CD4-positive, alpha-beta T cell treated with Interleukin-4 for 1 hour (primary cell): ENCODE measurements at regions not wholly inside any gene's neighbourhood (a gene's known extent, or its start where the extent isn't known, plus 50 kb on each side); places are given as distances from the start of the nearest gene placed in this dataset.

Experiments used
- DNase-seq, 2 donors: peaks; one replicate each; pipeline ENCODE4 v3.0.0-alpha.2; 2020 to 2022

DNA sequence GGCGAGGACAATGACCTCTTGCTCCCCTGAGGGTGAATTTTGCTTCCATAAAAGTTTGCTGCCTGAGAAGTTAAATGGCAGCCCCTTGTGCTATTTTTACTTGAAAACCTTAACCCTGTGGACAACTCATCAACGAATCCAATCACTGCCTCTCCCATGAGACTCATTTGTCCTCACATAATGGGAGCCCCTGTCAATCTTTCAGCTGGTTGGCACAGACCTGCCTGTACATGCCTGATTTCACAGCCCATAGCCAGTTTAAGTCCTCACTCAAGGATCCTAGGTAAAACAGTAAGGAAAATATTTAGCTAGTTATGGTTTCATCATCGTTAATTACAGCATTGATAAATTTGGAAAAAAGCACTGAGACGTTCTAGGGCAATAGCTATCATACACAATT, 207.4 kb downstream of the NHLRC3 start:
- DNase-seq: no peak

DNA sequence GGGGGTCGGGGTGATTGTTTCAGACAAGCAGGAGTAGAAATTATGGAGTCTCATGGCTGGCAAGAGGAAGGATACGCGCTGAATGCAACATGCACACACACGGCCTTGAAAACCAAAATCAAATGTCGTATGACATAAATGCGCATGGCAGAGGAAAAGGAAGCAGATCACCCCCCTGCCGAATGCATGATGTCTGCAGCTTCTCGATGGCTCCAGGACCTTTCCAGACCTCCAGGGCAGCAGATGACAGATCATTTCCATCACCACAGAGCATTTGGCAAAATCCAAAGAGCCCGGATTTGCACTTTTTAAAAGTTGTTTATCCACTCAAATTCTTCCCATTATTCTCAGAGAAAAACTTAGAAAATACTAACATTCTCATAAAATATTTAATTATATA, 211.7 kb downstream of the NHLRC3 start:
- no peak for DNase-seq

DNA sequence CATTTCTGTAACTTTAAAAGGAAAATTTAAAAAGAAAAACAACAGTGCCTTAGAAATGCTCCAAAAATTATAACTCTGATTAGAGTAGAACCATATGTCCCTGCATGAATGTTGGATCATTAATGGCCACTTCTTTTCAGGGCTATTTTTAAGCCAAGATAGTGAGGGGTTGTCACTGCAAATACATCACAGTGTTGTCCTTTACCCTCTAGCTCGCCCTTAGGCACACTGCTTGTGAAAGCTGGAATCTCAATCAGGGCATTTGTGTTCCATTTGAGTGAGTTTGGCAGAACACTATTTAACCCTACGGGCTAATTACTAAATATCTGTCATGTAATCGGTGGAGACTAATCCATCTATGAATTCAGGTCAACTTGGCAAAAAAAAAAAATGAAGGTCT, 212.2 kb downstream of the NHLRC3 start:
- DNase-seq: no peak

DNA sequence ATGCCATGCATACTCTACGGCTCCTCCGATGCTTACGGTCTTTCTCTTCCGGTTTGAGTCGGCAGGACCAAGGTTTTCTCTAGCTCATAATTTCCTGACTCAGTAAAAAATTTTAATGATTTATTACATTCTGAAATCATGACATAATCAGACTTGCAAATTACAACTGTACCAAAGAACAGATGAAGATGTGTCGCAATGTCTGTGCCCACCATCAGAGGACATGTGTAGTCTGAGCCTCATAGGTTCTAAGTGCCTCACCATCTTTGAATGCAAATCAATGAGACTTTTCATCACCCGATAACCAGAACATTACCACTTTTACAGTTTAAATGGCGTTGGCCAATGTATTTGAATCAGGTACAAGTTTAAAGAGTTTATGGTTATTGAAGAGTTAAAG, 213.1 kb downstream of the NHLRC3 start:
- no peak for DNase-seq

DNA sequence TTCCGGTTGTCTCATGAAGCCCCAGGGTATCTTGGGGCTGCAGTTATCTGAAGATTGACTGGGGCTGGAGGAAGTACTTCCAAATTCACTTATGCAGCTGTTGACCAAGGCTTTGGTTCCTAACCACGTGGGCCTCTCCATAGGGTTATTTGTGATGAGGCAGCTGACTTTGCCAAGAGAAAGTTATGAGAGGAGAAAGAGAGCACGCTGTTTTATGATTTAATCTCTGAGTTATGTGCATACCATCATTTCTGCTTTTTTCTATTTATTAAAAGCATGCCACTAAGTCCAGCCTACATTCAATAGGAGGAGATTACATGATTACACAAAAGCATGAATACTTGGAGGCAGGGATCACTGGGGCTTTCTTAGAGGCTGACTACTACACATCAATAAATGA, 215.5 kb downstream of the NHLRC3 start:
- DNase-seq: no peak

DNA sequence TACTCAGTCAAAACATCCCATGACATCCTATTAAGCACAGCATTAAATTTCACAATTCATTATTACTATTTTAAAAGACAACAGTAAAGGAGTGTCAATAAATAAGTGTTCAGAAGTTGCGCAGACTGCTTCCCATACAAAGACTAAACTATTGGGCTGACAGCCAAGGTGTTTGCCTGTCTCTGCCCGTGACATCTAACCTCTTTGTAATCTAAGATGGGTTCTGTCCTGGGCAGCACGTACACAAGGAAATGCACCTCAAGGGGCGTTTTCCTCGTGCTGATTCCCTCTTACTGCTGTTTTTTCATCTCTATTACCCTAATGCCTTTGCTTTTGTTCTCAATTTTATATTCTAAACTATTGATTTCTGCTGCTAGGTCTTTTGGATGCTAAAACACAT, 216.3 kb downstream of the NHLRC3 start:
- DNase-seq: no peak

DNA sequence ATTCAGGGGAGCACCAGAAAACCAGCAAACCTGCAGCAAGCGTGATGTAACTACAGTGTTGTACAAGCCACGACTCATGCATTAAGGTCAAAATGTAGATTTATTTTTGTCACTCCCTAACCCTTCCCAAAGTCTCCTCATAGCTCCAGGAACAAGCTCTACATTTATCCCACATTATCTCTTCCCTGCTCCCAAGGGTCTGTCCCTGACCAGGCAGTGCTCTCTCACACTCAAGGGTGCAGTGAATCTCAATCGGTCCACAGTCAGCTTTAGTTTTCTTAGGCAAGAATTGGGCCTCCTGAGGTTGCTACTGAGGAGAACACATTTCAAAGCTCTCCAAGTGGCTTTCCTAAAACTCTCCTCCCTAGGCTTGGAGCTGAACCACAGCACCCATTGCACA, 219.4 kb downstream of the NHLRC3 start:
- no peak for DNase-seq

DNA sequence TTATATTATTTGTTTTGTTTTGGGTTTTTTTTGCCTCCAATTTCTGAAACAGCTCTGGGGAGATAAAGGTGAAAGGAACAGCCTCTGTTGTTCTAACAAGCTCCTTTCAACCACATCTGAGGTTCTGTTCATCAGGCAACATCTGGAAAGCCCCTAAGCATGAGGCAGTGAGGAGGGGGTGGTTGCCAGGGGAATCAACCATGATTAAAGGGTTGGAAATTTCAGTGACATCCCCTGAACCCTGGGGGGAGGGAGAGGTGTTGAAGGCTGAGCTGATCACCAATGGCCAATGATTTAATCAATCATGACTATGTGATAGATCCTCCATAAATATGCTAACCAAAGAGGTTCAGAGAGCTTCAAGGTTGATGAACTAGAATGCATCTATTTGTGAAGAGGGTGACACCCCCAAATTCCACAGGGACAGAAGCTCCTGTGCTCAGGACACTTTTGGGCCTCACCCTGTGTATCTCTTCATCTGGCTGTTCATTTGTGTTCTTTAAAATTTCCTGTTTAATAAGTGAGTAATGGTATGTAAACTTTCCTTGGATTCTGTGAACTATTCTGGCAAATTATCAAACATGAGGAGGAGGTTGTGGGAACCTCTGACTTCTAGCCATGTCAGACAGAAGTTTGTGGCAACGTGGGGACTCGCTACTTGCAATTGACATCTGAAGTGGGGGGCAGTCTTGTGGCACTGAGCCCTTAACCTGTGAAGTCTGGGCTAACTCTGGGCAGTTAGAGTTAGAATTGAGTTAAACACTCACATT, 221.3 kb downstream of the NHLRC3 start:
- peak in 1 of 2 donors; percentile 2 for DNase-seq

DNA sequence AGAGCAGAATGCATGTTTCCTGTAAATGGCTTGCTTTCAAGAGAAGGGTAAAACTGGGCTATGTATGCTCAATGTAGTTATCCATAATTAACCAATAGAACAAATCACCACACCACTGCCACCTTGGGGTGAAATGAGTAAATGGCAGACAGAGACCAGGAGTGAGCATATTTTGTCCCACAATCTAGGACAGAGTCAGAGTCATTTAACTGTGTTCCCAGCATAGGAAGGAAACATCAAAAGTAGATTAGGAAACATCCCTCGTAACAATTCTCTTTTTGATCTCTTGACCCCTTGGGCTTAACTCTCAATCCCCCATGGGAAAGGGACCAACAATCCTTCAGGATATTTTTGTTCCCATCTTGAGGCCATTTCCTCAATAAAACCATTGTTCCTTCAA, 224.8 kb downstream of the NHLRC3 start:
- peak in 1 of 2 donors; percentile 27 for DNase-seq

DNA sequence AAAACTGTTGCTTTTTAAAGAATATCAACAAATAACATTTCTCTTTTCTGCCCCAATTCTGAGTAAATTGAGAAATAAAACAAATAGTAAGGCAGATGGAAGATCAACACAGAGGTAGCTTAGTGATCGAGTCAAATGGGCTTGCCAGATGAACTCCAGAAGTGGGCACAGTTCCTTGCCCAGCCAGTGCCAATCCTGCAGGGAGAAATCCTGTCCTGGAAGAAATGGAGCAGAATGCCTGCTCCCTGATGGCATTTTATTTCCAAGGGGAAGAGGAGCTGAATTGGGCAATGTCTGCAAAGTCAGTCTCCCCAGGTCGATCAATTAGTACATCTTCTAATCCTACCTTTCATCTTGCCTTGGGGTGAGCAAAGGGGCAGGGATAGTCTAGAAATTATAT, 225.3 kb downstream of the NHLRC3 start:
- no peak for DNase-seq

DNA sequence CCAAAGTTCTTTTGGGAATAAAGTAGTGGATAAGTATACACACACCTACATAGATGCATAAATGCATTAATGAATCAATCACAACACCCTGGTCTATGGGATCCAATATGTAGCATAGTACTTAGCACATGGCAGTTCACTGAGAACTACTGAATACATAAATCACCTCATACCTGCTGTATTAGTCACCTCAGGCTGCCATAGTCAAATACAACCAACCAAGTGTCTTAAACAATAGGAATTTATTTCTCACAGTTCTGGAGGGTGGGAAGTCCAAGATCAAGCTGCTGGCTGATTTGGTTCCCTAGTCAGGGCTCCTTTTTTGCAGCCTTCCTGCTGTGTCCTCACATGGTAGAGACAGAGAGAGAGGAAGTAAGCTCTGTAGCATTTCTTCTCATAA, 228.2 kb downstream of the NHLRC3 start:
- DNase-seq: no peak

DNA sequence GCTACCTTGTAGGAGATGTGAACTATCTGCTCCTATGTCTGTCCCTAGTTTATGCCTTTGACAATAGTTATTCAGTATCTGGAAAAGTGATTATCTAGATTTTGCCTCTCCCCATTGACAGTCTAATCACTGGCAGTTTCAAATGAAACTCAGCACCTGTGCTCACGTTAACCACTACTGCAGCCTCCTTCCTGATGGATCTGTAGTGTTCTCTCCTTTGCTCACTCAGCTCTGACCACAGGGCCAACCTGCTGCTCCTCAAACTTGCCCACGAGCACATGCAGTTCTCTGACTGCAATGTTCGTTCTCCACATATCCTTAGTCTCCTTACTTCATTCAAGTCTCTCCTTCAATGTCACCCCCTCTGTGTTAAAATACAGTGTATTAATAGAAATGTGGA, 230.1 kb downstream of the NHLRC3 start:
- DNase-seq: no peak

DNA sequence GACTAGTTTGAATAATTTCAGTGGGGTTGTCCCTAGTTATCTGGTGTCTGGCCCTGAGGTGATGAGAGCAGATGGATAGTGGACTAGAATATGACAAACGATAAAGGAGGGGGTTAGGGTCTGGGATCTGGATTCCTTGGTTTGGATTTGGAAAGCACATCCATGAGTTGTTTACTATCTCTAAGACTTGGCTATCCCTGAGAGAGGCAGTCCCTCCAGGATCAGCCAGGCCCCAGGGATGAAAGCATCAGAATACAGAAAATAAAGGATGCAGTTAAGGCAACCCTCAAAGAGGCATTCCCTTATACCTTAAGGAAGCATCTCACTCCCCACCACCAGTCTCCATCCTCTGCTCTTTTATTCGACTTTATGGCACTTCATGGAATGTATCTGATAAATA, 230.7 kb downstream of the NHLRC3 start:
- no peak for DNase-seq

DNA sequence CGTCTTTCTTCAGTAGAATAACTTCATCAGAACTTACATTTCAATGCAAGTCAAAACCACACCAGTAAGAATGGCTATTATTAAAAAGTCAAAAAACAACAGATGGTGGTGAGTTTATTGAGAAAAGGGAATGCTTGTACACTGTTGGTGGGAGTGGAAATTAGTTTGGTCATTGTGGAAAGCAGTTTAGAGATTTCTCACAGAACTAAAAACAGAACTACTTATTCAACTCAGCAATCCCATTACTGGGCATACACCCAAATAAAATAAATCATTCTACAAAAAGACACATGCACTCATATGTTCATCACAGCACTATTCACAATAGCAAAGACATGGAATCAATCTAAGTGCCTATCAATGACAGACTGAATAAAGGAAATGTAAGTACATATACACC, 231.2 kb downstream of the NHLRC3 start:
- DNase-seq: no peak

DNA sequence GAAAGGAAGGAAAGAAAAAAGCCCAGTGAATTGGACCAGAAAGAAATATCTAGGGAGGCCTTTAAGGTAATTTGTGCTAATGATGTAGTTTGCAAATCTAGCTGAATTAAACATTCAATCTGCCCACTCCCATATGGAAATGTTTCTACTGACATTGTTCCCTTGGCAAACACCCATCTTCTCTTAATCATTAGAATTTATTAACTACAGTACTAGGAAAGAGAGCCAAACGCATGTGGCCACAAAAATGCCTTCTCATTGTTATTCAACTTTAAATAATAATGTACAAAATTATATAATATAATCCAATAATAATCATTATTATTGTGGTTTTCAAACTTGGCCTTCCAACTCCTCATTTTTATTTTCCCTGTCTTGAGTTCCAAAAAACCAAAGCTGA, 234.7 kb downstream of the NHLRC3 start:
- DNase-seq: no peak

DNA sequence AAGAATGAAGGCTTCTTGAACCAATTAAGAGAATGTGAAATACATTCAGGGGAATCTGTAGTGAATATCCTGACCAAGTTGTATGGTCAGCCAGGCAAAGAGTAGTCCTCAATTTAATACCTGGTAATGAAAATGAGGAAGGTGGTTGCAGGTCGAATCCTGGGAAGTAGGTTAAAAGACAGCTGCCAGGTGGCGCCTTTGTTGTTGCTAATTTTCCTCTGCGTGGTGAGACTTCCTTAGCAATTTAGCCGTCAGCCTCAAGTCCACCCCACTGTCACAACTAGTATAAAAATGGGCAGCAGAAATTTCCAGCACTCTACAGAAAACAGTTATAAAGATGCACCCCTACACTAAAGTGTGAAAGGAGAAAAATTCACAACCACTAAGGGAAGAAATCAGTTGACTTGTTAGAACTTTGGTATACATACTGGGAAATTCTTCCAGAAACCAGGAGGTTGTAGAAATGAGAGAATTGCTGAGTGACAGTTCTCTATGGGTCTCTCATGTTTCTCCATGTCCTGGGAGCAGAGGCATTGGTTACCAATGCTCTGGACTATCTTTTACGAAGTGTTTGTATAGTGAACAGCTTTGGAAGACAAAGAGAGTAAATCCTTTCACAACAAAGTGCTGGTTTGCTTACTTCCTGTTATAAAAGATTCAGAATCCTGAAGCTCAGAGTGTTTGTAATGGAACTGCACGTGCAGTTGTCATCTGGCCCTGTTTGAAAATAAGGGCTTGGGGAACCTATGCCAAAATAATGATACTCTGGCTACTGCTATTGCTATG, 235.9 kb downstream of the NHLRC3 start:
- DNase-seq: no peak

DNA sequence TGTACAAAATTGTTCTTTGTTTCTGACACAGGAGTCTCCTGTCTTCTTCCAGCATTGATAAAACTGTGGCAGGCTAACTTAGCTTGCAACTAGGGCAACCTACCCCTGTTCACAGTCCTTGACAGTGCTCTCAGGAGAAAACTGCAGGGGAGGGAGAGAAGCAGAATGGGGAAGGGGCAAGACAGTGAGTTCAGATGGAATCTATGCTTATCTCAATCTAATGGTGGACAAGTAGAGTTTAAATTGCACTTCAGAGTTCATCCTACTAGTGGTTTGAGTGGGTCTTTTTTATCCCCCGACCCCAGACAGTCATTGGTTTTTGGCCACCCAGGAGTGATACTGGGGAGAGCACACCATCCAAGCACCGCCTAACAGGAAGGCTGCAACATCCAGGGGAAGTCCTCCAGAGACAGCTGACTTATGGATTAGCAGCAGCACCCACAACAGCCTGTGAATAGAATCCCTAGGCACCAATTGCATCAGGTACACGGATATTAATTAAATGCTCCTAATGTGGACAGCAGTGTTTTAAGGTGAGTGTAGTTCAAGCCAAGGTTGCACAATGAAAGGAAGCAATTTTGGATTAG, 236.6 kb downstream of the NHLRC3 start:
- no peak for DNase-seq

DNA sequence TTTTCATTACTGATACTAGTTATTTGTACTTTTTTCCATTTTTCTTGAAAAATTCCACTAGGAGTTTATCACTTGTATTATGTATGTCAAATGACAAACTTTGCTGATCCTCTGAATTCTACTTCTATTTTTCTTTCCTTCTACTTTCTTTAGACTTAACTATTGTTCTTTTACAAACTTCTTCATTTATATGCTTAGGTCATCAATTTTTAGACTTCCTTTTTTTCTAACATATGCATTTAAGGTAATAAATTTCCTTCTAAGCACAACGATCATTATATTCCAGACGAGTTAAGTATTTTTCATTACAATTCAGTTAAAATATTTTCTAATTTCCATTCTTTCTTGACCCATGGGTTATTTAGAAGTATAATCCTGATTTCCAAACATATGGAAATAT, 240.8 kb downstream of the NHLRC3 start:
- DNase-seq: no peak

DNA sequence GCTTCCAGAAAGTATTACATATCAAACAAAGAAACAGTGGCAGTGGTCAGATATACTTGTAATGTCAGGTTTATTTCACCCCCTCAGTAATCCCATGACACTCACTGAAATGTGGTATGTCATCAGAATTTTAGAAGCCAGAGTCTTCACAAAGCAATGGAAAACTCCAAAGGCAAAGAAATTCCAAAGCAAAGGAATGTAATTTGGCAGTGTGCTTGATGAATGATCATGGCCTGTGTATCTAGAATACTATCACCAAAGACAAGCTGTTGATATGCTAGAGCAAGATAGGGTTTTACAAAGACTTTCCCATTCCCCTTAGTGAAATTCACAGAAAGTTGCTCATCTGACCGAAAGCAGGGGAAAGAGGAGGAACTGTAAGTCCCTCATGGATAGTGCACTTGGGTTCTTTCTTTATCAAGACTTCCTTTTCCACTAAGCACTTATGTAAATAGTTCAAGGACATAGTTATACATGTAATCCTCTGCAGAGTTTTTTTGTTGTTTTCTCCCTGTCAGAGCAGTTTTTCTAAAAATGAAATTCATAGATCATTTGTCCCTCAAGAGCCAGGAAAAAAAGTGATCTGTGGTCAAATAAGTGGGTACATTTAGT, 243.4 kb downstream of the NHLRC3 start:
- DNase-seq: no peak

DNA sequence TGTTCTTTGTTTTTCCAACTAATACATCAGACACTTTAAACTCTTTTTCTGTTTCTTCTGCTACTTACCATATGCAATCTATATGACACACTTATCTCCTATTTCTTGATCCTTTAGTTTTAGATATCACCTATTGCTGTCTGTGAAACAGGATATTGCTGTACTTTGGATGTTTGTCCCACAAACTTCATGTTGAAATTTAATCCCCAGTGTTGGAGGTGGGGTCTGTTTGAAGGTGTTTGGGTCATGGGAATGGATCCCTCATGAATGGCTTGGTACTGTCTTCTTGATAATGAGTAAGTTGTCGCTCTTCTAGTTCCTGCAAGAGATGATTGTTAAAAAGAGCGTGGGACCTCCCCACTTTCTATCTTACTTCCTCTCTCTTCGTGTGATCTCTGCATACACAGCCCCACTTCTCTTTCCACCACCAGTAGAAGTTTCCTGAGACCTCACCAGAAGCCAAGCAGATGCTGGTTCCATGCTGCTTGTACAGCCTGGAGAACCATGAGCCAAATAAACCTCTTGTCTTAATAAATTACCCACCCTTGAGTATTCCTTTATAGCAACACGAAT, 244.2 kb downstream of the NHLRC3 start:
- DNase-seq: no peak

DNA sequence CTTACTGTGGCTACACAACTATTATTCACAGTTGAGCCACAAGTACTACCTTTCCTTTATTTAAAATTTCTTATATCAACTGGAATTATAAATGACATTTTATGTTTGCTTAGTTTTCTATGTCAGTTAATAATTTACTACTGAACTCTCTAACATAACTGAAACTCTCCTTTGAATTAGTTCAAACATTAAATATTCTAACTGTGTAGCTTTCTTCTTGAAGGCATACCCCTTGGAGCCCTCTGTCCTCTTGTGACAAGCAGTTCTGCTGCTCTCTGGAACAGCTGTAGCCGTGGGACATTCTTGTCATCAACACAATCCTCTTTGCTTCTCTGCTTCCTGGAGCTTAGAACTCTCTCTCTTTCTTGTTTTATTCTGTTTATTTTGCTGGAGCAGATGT, 244.8 kb downstream of the NHLRC3 start:
- DNase-seq: no peak

DNA sequence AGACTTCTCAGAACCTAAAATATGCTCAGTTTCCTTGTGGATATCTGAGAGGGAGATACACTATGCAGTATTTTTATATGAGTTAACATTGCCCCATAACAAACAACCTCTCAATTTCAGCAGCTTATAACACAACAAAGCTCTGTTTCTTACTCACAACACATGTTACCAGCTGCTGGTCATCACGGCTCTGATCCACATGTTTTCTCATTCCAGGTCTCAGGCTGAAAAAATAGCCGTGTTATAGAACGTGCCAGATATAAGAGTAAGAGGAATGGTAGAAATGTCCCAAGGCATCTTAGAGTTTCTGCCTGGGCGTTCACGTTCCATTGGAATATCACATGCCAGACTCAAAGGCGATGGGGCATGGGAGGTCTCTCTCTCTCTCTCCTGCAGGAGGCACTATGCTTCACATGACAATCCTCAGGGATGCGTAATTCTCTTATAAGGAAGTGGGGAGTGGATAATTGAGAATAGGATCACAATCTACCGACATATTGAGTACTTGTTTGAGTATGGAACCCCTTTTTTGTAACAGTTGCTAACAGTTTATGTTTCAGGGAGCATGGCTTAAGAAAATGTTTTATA, 246.6 kb downstream of the NHLRC3 start:
- no peak for DNase-seq
